ENCODE measurements at regions not wholly inside any gene's neighbourhood (a gene's known extent, or its start where the extent isn't known, plus 50 kb on each side); places are given as distances from the start of the nearest gene placed in this dataset.

- Histone ChIP-seq H3K36me3 (ENCODE audit: control insufficient read depth in 2 of 4, insufficient read depth in 4 of 4, low read length in 3 of 4) (no peaks in the 10 kb centered on the region), H3K27ac (ENCODE audit: low read depth, low read length) (no peak overlapping the region), H3K23ac (ENCODE audit: insufficient read length) (no peak overlapping the region), H2BK20ac (ENCODE audit: low read length) (no peak overlapping the region), H2BK15ac (ENCODE audit: low read length) (no peak overlapping the region), H3K56ac (replicated peaks; ENCODE audit: insufficient read length, low read depth, low read length) (no peak overlapping the region), H3K4ac (replicated peaks; ENCODE audit: insufficient read length, low read depth, low read length) (no peak overlapping the region), H3K9me3 (ENCODE audit: insufficient read depth in 2 of 2, low read depth in 1 of 2, low read length in 1 of 2) (no peaks in the 10 kb centered on the region), H2BK12ac (ENCODE audit: low read depth, low read length) (no peak overlapping the region), H4K91ac (replicated peaks; ENCODE audit: insufficient read length, low read length) (no peak overlapping the region), H2BK5ac (ENCODE audit: low read depth, low read length) (no peak overlapping the region), H3K18ac (ENCODE audit: extremely low read depth, low read length) (no peak overlapping the region), H3K4me1 (replicated peaks in 1 of 4; ENCODE audit: control insufficient read depth in 3 of 4, insufficient read depth in 4 of 4, low read length in 3 of 4) (no peaks in the 10 kb centered on the region), H3K14ac (ENCODE audit: insufficient read length) (no peak overlapping the region), H4K5ac (ENCODE audit: insufficient read length, low read depth, low read length) (no peak overlapping the region), H2BK120ac (replicated peaks; ENCODE audit: low read depth, low read length) (no peak overlapping the region), H2AFZ (ENCODE audit: low read length) (no peak overlapping the region), H3K27me3 (replicated peaks in 1 of 4; ENCODE audit: control insufficient read depth in 3 of 4, extremely low read depth in 1 of 4, insufficient read depth in 3 of 4, low read length in 3 of 4) (no peaks in the 10 kb centered on the region), H3K79me1 (ENCODE audit: low read depth, low read length) (no peaks in the 10 kb centered on the region), H3K9ac (replicated peaks in 1 of 4; ENCODE audit: extremely low read depth in 1 of 4, low read depth in 3 of 4, low read length in 3 of 4) (no peak overlapping the region), H3K4me3 (ENCODE audit: extremely low read depth in 1 of 4, insufficient read depth in 2 of 4, low read depth in 3 of 4, low read length in 4 of 4) (no peak overlapping the region), H3K4me2 (ENCODE audit: insufficient read depth in 1 of 2, low read depth in 2 of 2, low read length in 2 of 2) (no peak overlapping the region), H2AK5ac (ENCODE audit: low read depth, low read length) (no peak overlapping the region), H4K8ac (ENCODE audit: extremely low read depth, insufficient read depth, low read length) (no peak overlapping the region), H4K20me1 (replicated peaks in 1 of 2; ENCODE audit: control insufficient read depth in 1 of 2, insufficient read depth in 2 of 2, low read length in 2 of 2) (no peaks in the 10 kb centered on the region), H3K23me2 (ENCODE audit: low read depth, low read length) (no peaks in the 10 kb centered on the region; the same call in 1 of the 2 replicates), H3K79me2 (ENCODE audit: control insufficient read depth in 1 of 2, insufficient read depth in 2 of 2, low read length in 2 of 2) (no peaks in the 10 kb centered on the region)
- WGBS, 2 experiments (ENCODE audit: extremely low coverage in 1 of 2, insufficient coverage in 1 of 2, insufficient read length in 1 of 2, insufficient replicate concordance in 2 of 2, low coverage in 1 of 2, low lambda C conversion rate in 2 of 2, missing lambda C conversion rate in 1 of 2): 84% methylated on average over 1 of the region's 1 CpG; no CpG with 5 or more reads in 1 of the 2 experiments
- ChIA-PET POLR2A (ENCODE audit: partially characterized antibody) (no interaction called here), CTCF (ENCODE audit: partially characterized antibody) (no interaction called here)
- no peak for TF ChIP-seq BCL11A (IDR thresholded peaks at IDR 0.05; ENCODE audit: low read depth in 2 of 2, low read length in 2 of 2)
- TF ChIP-seq CREB1 (IDR thresholded peaks at IDR 0.05): no peak
- no peak for TF ChIP-seq BACH1 (IDR thresholded peaks at IDR 0.05; ENCODE audit: low read length)
- no peak for TF ChIP-seq CHD1 (IDR thresholded peaks at IDR 0.05; ENCODE audit: low read depth, low read length)
- TF ChIP-seq, protein P1, sequence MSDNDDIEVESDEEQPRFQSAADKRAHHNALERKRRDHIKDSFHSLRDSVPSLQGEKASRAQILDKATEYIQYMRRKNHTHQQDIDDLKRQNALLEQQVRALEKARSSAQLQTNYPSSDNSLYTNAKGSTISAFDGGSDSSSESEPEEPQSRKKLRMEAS (IDR thresholded peaks at IDR 0.05): no peak
- TF ChIP-seq EZH2 (IDR thresholded peaks at IDR 0.05; ENCODE audit: low read depth, low read length, severe bottlenecking): no peak
- DNase-seq (ENCODE audit: low read depth in 1 of 2, low spot score in 2 of 2) (no peak), FAIRE-seq (no peak)
Observed at GRCh38 chr18:56269958-56270357, 368.4 kb downstream of the TXNL1 start.

Data from H1 (cell line).